Pons (tissue), 1 donor: ENCODE measurements at regions not wholly inside any gene's neighbourhood (a gene's known extent, or its start where the extent isn't known, plus 50 kb on each side); places are given as distances from the start of the nearest gene placed in this dataset.

Experiments
- DNase-seq: peaks from one replicate; pipeline ENCODE4 v3.0.0-alpha.2; 2016; ENCODE audit warnings: low spot score

GRCh38 chr4:138688408-138689085 lies 327.0 kb upstream of the NOCT start:
- DNase-seq = no peak

- no peak for DNase-seq
Observed at GRCh38 chr4:138686106-138686835, 329.3 kb upstream of the NOCT start.

- DNase-seq = no peak
Observed at GRCh38 chr4:138685316-138685715, 330.3 kb upstream of the NOCT start.

- peak; percentile 90 for DNase-seq
Observed at GRCh38 chr4:138680989-138681604, 334.5 kb upstream of the NOCT start.

GRCh38 chr4:138680256-138680655 lies 335.3 kb upstream of the NOCT start:
- DNase-seq = no peak

GRCh38 chr4:138678985-138679746 lies 336.4 kb upstream of the NOCT start:
- no peak for DNase-seq

- DNase-seq = no peak
Observed at GRCh38 chr4:138677748-138678147, 337.8 kb upstream of the NOCT start.

GRCh38 chr4:138677212-138677611 lies 338.4 kb upstream of the NOCT start:
- no peak for DNase-seq

- DNase-seq = no peak
Observed at GRCh38 chr4:138675685-138676084, 339.9 kb upstream of the NOCT start.

GRCh38 chr4:138674209-138674608 lies 341.4 kb upstream of the NOCT start:
- DNase-seq = no peak

GRCh38 chr4:138673053-138673452 lies 342.5 kb upstream of the NOCT start:
- no peak for DNase-seq

GRCh38 chr4:138672393-138672976 lies 343.1 kb upstream of the NOCT start:
- no peak for DNase-seq

GRCh38 chr4:138671606-138672084 lies 343.9 kb upstream of the NOCT start:
- no peak for DNase-seq

GRCh38 chr4:138671106-138671505 lies 344.5 kb upstream of the NOCT start:
- DNase-seq = no peak

GRCh38 chr4:138670681-138671080 lies 344.9 kb upstream of the NOCT start:
- no peak for DNase-seq

GRCh38 chr4:138669479-138670315 lies 345.9 kb upstream of the NOCT start:
- no peak for DNase-seq

GRCh38 chr4:138668309-138668708 lies 347.3 kb upstream of the NOCT start:
- DNase-seq = no peak

GRCh38 chr4:138666366-138666765 lies 349.2 kb upstream of the NOCT start:
- DNase-seq = no peak

GRCh38 chr4:138665851-138666250 lies 349.7 kb upstream of the NOCT start:
- DNase-seq = no peak

GRCh38 chr4:138663883-138664282 lies 351.7 kb upstream of the NOCT start:
- DNase-seq = no peak

GRCh38 chr4:138659812-138660316 lies 355.7 kb upstream of the NOCT start:
- DNase-seq = no peak
